ENCODE measurements at regions not wholly inside any gene's neighbourhood (a gene's known extent, or its start where the extent isn't known, plus 50 kb on each side); places are given as distances from the start of the nearest gene placed in this dataset.

DNA sequence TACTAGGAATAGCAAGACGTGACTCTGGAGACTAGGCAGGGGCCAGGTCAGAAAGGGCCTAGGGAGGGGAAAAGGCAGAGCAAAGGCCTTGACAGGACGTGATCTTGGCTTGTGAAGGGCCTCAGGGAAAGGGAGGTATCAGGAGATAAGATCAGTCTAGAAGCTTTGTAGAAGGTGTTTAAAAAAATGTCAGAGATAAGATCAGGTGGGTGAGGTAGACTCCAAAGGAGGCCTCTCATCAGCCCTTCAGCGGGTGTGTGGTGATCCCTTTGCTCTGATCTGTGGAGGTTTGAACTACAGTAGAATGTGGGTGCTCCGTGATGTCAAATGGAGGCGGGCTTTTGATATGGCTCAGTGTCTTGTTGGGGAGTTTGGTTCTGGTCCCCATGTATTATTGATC, 78.8 kb upstream of the PRPS1 start:
- TF ChIP-seq MEIS1 (CRISPR knock-in tag; IDR thresholded peaks at IDR 0.05; ENCODE audit: borderline replicate concordance) (no peak), ZBTB1 (tag by site-specific recombination; IDR thresholded peaks at IDR 0.05) (no peak), ZIC2 (tag by site-specific recombination; IDR thresholded peaks at IDR 0.05) (no peak), ZNF600 (tag by site-specific recombination; IDR thresholded peaks at IDR 0.05) (no peak), BCL11B (tag by site-specific recombination; IDR thresholded peaks at IDR 0.05; ENCODE audit: low read depth) (no peak)
- TF ChIP-seq, protein P1, sequence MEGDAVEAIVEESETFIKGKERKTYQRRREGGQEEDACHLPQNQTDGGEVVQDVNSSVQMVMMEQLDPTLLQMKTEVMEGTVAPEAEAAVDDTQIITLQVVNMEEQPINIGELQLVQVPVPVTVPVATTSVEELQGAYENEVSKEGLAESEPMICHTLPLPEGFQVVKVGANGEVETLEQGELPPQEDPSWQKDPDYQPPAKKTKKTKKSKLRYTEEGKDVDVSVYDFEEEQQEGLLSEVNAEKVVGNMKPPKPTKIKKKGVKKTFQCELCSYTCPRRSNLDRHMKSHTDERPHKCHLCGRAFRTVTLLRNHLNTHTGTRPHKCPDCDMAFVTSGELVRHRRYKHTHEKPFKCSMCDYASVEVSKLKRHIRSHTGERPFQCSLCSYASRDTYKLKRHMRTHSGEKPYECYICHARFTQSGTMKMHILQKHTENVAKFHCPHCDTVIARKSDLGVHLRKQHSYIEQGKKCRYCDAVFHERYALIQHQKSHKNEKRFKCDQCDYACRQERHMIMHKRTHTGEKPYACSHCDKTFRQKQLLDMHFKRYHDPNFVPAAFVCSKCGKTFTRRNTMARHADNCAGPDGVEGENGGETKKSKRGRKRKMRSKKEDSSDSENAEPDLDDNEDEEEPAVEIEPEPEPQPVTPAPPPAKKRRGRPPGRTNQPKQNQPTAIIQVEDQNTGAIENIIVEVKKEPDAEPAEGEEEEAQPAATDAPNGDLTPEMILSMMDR (tag by site-specific recombination; IDR thresholded peaks at IDR 0.05) = no peak
- TF ChIP-seq, protein P2, sequence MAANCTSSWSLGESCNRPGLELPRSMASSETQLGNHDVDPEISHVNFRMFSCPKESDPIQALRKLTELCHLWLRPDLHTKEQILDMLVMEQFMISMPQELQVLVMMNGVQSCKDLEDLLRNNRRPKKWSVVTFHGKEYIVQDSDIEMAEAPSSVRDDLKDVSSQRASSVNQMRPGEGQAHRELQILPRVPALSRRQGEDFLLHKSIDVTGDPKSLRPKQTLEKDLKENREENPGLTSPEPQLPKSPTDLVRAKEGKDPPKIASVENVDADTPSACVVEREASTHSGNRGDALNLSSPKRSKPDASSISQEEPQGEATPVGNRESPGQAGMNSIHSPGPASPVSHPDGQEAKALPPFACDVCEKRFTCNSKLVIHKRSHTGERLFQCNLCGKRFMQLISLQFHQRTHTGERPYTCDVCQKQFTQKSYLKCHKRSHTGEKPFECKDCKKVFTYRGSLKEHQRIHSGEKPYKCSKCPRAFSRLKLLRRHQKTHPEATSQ (tag by site-specific recombination; IDR thresholded peaks at IDR 0.05) = no peak
- TF ChIP-seq, protein P3, sequence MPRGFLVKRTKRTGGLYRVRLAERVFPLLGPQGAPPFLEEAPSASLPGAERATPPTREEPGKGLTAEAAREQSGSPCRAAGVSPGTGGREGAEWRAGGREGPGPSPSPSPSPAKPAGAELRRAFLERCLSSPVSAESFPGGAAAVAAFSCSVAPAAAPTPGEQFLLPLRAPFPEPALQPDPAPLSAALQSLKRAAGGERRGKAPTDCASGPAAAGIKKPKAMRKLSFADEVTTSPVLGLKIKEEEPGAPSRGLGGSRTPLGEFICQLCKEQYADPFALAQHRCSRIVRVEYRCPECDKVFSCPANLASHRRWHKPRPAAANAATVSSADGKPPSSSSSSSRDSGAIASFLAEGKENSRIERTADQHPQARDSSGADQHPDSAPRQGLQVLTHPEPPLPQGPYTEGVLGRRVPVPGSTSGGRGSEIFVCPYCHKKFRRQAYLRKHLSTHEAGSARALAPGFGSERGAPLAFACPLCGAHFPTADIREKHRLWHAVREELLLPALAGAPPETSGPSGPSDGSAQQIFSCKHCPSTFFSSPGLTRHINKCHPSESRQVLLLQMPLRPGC (tag by site-specific recombination; IDR thresholded peaks at IDR 0.05) = no peak
